ENCODE measurements at regions not wholly inside any gene's neighbourhood (a gene's known extent, or its start where the extent isn't known, plus 50 kb on each side); places are given as distances from the start of the nearest gene placed in this dataset.
"Not testable (repeated sequence)": the region's sequence is repeated elsewhere in the genome, so short reads cannot be mapped to it uniquely, and the experiment has no call there.

DNA sequence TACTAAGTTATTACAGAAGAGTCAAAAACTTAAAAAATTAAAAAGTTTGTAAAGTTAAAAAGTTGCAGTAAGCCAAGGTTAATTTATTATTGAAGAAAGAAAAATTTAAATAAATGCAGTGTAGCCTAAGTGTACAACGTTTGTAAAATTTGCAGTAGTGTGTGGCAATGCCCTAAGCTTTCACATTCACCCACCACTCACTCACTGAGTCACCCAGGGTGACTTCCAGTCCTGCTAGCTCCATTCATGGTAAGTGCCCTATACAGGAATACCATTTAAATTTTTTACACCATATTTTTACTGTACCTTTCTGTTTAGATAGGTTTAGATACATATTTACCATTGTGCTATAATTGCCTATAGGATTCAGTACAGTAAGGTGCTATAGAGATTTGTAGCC, 88.6 kb downstream of the CTH start:
- Histone ChIP-seq H3K4me3 (replicated peaks in 1 of 3) (no peak overlapping the region), H3K9me3 (no peaks in the 10 kb centered on the region), H3K36me3 (no peaks in the 10 kb centered on the region), H3K27me3 (no peaks in the 10 kb centered on the region), H3K4me1 (no peaks in the 10 kb centered on the region), H3K27ac (no peak overlapping the region)
- TF ChIP-seq POLR2A (IDR thresholded peaks at IDR 0.05) (no peak), CTCF (IDR thresholded peaks at IDR 0.05) (no peak)
- no peak for DNase-seq
- intact Hi-C loops (cut with DNase I) = no loop called here
- 58 to 67% methylated on average over 1 of the region's 1 CpG for WGBS, 2 donors

DNA sequence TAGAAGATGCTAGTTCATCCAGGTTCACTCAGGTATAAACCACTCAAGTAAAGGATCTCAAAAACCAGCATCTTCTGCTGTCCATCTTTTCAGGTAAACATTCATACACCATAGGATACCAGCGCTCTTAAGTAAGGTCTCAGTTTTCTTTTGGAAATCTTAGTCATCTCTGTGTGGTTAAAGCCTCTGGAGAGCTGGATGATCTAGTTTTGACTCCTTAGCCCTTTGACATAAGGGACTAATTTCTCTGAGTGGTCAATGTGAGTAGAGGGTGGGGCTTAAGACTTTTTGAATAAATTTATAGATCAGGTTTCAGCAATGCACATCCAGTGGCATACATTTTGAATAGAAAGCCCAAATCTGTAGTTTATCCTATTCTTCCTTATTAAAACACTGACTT, 92.3 kb downstream of the CTH start:
- 85 to 96% methylated on average over 1 of the region's 1 CpG for WGBS, 2 donors
- Histone ChIP-seq H3K4me1 (no peaks in the 10 kb centered on the region), H3K4me3 (replicated peaks in 1 of 3) (no peak overlapping the region), H3K36me3 (no peaks in the 10 kb centered on the region), H3K27ac (no peak overlapping the region), H3K9me3 (no peaks in the 10 kb centered on the region), H3K27me3 (no peaks in the 10 kb centered on the region)
- DNase-seq = no peak
- intact Hi-C loops (cut with DNase I) = no loop called here
- TF ChIP-seq CTCF (IDR thresholded peaks at IDR 0.05) (no peak), POLR2A (IDR thresholded peaks at IDR 0.05) (no peak)

DNA sequence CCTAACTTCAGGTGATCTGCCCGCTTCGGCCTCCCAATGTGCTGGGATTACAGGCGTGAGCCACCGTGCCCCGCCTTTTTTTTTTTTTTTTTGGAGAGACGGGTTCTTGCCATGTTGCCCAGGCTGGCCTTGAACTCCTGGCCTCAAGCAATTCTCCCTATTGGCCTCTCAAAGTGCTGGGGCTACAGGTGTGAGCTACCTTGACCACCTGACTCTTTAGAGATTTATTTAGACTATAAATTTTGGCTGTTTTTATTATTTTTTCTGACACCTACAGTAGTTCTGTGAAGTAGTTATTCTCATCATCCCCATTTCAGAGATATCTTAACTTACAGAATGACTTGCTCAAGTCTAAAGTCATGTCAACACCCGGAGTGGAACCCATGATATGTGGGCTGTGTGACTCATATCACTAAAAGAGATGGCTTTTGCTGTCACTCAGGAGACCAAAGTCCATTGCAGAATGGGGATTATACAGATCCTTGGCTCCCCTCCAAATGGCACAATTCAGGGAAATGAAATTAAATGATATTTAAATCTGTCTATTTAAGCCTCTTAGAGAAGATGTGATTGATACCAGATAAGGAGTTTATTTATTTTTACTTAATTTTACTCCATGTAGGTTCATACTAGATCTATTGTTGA, 93.2 kb downstream of the CTH start:
- Histone ChIP-seq H3K4me1 (no peaks in the 10 kb centered on the region), H3K36me3 (no peaks in the 10 kb centered on the region), H3K27me3 (no peaks in the 10 kb centered on the region), H3K4me3 (replicated peaks in 1 of 3) (no peak overlapping the region), H3K9me3 (no peaks in the 10 kb centered on the region), H3K27ac (no peak overlapping the region)
- no peak for DNase-seq
- intact Hi-C loops (cut with DNase I) = no loop called here
- WGBS, 2 donors = 90 to 94% methylated on average over 7 of the region's 7 CpGs
- TF ChIP-seq CTCF (IDR thresholded peaks at IDR 0.05) = no peak
- TF ChIP-seq POLR2A (IDR thresholded peaks at IDR 0.05) = no peak

DNA sequence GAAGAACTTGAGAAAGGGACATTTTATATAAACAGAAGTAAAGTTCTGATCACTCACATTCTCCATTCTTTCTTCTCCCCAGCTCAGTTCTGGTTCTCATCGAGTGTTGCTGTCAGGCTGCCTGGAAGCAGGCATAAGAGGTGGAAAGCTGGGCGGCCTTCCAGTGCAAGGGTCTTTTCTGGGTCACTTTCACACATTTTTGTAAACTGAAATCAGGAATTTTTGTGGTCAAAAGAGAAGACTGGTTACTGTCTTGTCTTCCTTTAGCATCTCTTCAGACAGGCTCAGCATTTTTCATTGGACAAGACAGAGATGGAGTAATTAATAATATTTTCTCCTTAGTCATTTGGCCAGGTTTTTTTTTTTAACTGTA, 93.7 kb downstream of the CTH start:
- 44 to 55% methylated on average over 2 of the region's 2 CpGs for WGBS, 2 donors
- no peak for TF ChIP-seq POLR2A (IDR thresholded peaks at IDR 0.05)
- no peak for TF ChIP-seq CTCF (IDR thresholded peaks at IDR 0.05)
- Histone ChIP-seq H3K27ac (no peak overlapping the region), H3K4me3 (replicated peaks in 1 of 3) (no peak overlapping the region), H3K36me3 (no peaks in the 10 kb centered on the region), H3K9me3 (no peaks in the 10 kb centered on the region), H3K4me1 (no peaks in the 10 kb centered on the region), H3K27me3 (no peaks in the 10 kb centered on the region)
- intact Hi-C loops (cut with DNase I) = no loop called here
- DNase-seq = no peak

- H3K4me1 ChIP-seq; intact Hi-C loops (cut with DNase I); H3K4me3 ChIP-seq (replicated peaks in 1 of 3); H3K36me3 ChIP-seq; H3K9me3 ChIP-seq; H3K27me3 ChIP-seq; DNase-seq; H3K27ac ChIP-seq: not testable (repeated sequence)
- 83 to 90% methylated on average over 3 of the region's 3 CpGs for WGBS, 2 donors
Observed at GRCh38 chr1:70507991-70508390, 96.9 kb downstream of the CTH start.

Measured in thyroid gland (tissue), 4 donors.